ENCODE measurements at regions not wholly inside any gene's neighbourhood (a gene's known extent, or its start where the extent isn't known, plus 50 kb on each side); places are given as distances from the start of the nearest gene placed in this dataset.

DNA sequence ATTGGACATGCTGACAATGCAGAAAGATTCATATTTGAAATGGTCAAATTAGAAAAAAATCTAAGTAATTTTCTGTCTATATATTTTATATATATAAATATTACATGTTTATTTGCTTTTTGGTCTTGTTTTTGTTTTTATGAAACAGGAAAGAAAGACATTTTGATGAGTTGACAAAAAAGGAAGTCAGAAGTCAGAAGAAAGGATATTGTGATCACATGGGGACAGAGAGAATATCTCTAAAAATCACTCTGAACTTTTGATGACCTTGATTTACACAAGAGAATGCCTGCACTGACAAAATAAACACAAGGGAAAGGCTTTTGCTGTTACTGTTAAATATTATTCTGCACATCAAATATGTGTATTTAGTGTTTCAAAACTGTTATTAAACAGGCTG, 811.2 kb downstream of the SI start:
- H3K36me3 ChIP-seq, result no peaks in the 10 kb centered on the region
- no peak overlapping the region for H3K27ac ChIP-seq
- H3K9me3 ChIP-seq (ENCODE audit: low read depth), result no peaks in the 10 kb centered on the region
- H3K4me1 ChIP-seq (ENCODE audit: low read depth), result no peaks in the 10 kb centered on the region
- H3K27me3 ChIP-seq, result no peaks in the 10 kb centered on the region
- no peak overlapping the region for H3K4me3 ChIP-seq
- no peak for DNase-seq (ENCODE audit: low read depth in 1 of 2, low spot score in 1 of 2)
- TF ChIP-seq CTCF (IDR thresholded peaks at IDR 0.05; ENCODE audit: low read depth, low read length), result no peak

DNA sequence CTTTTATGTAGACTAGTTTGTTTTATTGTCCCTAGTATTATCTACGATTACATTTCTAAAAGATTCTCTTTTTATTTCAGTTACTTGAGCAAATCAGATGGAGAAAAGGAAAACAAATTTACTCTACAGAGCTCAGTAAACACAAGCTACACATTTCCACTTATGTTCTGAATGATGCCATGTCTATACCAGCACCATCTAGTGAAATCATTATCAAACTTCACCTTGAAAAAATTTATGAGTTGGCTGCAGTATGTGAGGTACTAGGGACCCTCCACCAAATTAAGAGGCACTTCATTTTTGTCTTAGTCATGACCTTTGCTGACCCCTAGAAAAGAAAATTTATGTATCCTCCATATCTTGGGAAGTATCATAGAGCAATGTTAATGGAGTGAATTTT, 827.4 kb downstream of the SI start:
- H3K4me3 ChIP-seq, result no peak overlapping the region
- H3K9me3 ChIP-seq (ENCODE audit: low read depth), result no peaks in the 10 kb centered on the region
- H3K27me3 ChIP-seq, result no peaks in the 10 kb centered on the region
- TF ChIP-seq CTCF (IDR thresholded peaks at IDR 0.05; ENCODE audit: low read depth, low read length), result no peak
- no peak for DNase-seq (ENCODE audit: low read depth in 1 of 2, low spot score in 1 of 2)
- no peaks in the 10 kb centered on the region for H3K36me3 ChIP-seq
- H3K4me1 ChIP-seq (ENCODE audit: low read depth), result no peaks in the 10 kb centered on the region
- no peak overlapping the region for H3K27ac ChIP-seq

GRCh38 chr3:164236851-164237250, 841.4 kb downstream of the SI start:
- no peaks in the 10 kb centered on the region for H3K36me3 ChIP-seq
- TF ChIP-seq CTCF (IDR thresholded peaks at IDR 0.05; ENCODE audit: low read depth, low read length), result no peak
- no peaks in the 10 kb centered on the region for H3K27me3 ChIP-seq
- no peak overlapping the region for H3K27ac ChIP-seq
- H3K4me1 ChIP-seq (ENCODE audit: low read depth), result no peaks in the 10 kb centered on the region
- no peak for DNase-seq (ENCODE audit: low read depth in 1 of 2, low spot score in 1 of 2)
- H3K4me3 ChIP-seq, result no peak overlapping the region
- no peaks in the 10 kb centered on the region for H3K9me3 ChIP-seq (ENCODE audit: low read depth)

DNA sequence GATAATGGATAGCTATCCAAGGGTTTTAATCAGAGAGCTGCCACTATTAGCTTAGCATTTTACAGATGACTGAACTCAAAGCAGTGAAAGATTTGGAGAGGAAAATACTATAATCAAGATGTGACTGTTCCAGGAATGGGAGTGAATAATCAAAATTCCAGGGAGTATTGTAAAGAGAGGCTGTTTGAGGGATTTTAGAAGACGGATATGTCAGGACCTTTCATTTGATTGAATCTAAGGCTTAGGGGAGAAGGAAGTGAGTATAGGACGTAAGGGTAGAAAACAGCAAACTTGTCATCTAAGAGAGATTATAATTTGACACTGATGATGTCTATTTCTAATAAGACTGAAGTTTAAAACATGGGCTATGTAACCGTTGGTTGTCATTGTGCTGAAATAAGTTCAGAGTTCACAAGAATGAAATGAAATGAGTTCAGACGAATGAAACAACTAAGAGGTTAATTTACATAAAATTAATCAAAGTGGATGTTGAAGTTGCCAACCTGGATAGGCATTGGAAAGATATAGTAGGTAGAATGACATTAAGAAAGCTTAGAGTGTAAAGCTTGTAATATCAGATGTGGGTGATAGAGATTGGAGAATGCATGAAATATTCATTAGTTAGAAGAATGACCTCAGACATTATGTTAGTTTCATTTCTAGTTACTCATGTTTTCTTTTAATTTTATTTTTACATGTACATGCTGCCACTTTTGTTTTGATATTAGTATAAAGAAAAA, 842.8 kb downstream of the SI start:
- no peaks in the 10 kb centered on the region for H3K36me3 ChIP-seq
- no peaks in the 10 kb centered on the region for H3K27me3 ChIP-seq
- DNase-seq (ENCODE audit: low read depth in 1 of 2, low spot score in 1 of 2), result no peak
- H3K4me1 ChIP-seq (ENCODE audit: low read depth), result no peaks in the 10 kb centered on the region
- no peak overlapping the region for H3K27ac ChIP-seq
- no peak for TF ChIP-seq CTCF (IDR thresholded peaks at IDR 0.05; ENCODE audit: low read depth, low read length)
- no peaks in the 10 kb centered on the region for H3K9me3 ChIP-seq (ENCODE audit: low read depth)
- no peak overlapping the region for H3K4me3 ChIP-seq

GRCh38 chr3:164233951-164234350, 844.3 kb downstream of the SI start:
- no peak overlapping the region for H3K4me3 ChIP-seq
- H3K36me3 ChIP-seq, result no peaks in the 10 kb centered on the region
- no peak overlapping the region for H3K27ac ChIP-seq
- no peaks in the 10 kb centered on the region for H3K4me1 ChIP-seq (ENCODE audit: low read depth)
- H3K9me3 ChIP-seq (ENCODE audit: low read depth), result no peaks in the 10 kb centered on the region
- H3K27me3 ChIP-seq, result no peaks in the 10 kb centered on the region
- no peak for TF ChIP-seq CTCF (IDR thresholded peaks at IDR 0.05; ENCODE audit: low read depth, low read length)
- DNase-seq (ENCODE audit: low read depth in 1 of 2, low spot score in 1 of 2), result no peak
